ENCODE measurements at regions not wholly inside any gene's neighbourhood (a gene's known extent, or its start where the extent isn't known, plus 50 kb on each side); places are given as distances from the start of the nearest gene placed in this dataset.
"Not testable (repeated sequence)": the region's sequence is repeated elsewhere in the genome, so short reads cannot be mapped to it uniquely, and the experiment has no call there.

DNA sequence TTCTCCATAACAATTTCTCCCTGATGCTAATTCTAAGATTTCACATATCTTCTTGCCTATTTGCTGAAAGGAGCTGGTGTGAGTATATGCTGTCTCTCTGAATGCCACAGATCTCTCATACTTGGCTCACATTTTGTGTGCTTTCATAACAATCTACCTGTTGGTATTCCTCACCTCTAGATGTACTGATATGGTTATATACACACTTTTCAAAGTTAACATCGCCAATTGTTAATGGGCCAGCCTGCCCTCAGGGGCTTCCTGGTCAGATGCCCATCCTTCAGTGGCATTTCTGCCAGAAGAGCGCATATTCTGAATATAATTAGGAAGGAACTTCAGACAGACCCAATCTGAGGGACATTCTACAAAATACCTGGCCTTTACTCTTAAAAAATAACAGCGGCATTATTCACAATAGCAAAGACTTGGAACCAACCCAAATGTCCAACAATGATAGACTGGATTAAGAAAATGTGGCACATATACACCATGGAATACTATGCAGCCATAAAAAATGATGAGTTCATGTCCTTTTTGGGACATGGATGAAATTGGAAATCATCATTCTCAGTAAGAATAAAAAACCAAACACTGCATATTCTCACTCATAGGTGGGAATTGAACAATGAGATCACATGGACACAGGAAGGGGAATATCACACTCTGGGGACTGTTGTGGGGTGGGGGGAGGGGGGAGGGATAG, 123.9 kb upstream of the FAT1 start:
- not testable (repeated sequence) for DNase-seq

GRCh38 chr4:186848437-186848836, 124.8 kb upstream of the FAT1 start:
- no peak for DNase-seq

DNA sequence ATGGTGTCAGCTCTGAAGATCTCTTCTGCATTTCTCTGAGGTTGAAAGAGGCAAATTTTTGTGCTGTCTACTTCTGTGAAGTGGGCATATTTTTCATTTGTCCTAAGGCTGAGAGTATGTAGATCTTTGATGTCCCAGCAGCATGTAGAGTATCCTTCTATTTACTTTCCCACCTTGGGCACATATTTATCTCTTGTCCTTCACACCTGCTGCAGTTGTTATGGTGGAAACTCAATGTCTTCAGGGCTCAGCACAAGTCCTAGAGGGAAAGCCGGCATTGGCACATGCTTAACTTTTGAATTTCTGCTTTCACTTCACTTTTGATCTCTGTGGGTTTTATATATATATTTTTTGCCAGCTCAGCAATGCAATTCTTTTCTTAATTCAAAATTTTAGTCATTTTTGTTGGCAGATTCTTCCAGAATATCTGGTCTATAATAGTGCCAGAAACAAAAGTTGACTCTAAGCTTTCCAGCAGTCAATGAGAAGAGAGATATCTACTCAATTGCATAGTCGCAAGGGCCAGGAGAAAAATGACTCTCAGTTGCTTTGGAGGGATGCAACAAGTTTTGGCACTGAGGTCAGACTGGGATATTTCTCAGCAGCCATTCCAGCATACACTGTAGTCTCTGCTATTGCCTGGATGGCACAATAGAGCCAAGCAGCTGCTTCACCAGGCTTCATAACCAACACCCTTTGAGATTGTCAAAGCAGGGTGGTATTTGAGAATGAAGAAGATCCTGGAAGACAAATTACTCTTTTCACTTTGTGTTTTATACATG, 127.8 kb upstream of the FAT1 start:
- DNase-seq: no peak

DNA sequence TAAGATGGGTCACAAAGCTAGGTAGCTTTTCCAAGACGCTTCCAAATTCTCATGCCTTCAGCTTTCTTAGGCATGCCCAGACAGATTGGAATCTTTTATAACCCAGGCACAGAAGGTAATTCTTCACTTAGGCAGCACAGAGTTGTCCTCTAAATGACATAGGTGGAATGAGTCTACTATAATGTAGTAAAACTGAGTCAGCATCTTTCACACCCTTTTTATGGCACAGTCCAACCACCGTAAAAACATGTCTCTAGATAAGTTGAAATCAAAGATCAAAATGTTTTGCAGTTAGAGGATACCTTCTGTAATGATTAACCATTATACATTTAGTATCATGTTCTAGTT, 128.4 kb upstream of the FAT1 start:
- DNase-seq: no peak

- no peak for DNase-seq
Observed at GRCh38 chr4:186852964-186853391, 129.3 kb upstream of the FAT1 start.

DNA sequence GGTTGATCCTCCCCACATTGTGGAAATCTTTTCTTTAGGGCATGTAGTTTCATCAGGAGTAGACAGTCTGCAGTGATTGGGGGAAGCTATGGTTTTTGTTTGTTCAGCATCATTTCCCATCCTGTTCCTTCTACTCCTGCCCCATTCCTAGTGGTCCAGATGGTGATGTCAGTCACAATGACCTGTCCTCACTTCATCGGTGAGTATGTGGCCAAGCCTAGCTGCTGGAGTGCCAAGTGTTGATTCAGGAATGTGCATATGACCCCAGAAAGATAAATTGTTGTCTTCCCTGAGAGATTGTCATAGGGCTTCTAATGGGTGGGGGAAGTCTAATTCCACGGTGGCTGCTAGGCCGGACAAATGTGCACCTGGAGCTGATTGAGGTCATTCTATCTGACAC, 130.6 kb upstream of the FAT1 start:
- DNase-seq: no peak

DNA sequence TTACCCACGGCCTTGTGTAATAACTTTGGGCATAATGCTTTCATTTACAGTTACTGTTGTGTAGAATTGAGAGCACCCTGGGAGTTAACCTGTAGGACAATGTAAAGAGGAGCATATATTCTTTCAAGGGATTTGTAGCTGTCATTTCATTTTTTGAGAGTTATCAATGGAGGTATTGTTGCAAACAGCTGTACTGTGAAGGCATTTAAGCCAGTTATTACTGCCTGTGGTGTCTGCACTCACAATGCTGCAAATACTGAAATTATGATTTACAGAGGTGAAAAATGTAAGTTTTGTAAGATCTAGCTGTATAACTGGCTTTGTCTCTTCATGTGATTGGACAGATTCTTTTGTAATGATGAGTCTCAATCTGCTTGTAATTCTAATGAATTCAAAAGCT, 131.5 kb upstream of the FAT1 start:
- DNase-seq: no peak

DNA sequence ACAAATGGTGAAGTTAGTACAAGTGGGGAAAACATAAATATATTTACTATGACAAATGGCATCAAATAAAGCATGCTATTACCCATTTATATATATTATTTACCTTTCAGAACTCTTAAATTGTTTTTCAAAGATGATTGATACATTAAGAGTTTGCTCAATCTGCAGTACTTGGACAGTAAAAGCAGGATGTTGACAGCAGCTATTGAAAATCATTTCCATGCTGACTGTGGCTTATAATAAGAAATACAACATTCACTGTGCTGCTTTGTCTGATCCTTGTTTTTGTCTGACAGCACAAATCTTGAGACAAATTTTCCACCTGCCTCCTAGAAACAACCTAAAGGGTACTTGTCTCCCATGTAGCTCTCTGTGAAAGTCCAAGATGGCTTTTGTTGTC, 134.1 kb upstream of the FAT1 start:
- DNase-seq: no peak

DNA sequence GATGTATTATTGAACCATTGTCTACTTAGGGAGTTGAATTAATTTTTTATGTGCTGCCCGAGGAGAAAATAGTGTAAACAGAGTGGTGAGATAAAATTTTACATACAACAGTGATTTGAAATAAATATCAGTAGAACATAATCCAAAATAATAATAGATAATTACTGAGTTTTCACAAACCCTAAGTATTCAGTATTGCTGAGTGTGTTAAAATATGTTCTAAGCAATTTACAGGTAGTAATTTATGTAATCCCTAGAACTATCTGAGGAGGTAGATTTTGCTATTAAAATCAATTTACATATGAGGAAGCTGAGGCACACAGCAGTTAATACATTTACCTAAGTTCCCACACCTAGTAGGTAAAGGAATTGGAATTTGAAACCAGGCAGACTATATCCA, 134.7 kb upstream of the FAT1 start:
- DNase-seq: no peak

DNA sequence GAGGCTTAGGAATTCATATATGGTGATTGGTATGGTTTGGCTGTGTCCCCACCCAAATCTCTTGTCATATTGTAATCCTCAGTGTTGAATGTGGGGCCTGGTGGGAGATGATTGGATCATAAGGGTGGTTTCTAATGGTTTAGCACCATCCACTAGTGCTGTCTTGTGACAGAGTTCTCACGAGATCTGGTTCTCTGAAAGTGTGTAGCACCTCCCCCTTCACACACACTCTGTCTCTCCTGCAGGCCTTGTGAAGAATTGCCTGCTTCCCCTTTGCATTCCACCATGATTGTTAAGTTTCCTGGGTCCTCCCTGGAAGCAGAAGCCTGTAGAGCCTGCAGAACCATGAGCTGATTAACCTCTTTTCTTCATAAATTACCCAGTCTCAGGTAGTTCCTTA, 135.8 kb upstream of the FAT1 start:
- no peak for DNase-seq

- DNase-seq: no peak
Observed at GRCh38 chr4:186861317-186861716, 137.7 kb upstream of the FAT1 start.

DNA sequence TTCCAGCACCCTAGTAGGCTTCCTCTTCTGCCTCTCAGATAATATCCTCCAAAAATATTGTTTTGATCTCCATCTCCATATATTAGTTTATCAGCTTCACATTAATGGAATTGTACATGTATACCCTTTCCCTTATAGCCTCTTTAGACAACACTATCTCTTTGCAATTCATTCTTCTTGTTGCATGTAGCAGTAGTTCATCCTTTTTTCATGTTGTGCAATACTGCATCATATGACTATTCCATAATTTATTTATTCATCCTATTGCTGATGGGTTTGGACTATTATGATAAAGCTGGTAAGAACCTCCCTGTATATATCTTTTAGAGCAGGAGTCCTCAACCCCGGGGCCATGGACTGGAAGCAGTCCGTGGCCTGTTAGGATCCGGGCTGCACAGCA, 148.2 kb upstream of the FAT1 start:
- no peak for DNase-seq

DNA sequence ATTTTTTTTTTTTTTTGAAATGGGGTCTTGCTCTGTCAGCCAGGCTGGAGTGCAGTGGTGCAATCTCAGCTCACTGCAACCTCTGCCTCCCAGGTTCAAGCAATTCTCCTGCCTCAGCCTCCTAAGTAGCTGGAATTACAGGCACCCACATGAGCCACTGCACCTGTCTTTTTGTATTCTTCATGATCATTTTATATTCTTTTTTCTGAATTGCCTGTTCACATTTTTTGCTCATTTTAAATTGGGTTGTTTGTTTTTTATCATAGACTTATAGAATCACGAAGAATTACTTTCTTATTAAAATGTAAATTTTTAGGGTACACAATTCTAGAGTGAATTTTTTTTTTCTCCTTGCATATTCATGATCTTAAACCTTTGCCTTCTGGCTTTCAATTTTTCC, 149.4 kb upstream of the FAT1 start:
- not testable (repeated sequence) for DNase-seq

DNA sequence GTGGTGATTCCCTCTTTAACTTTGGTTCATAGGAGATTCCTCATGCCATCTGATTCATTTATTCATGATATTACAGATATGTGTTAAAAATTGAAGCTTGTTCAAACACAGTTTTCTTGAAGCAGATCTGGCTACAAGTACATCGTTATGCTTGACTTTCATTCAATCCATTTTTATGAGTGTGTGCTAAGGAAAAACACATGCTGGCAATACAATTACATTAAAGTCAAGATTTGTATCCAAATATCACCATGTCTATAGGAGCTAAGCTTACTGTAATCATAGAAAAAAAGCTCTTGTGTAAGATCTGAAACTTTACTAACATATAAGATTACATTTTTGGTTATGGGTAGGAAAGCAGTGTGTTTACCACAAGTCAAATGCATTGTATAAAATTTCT, 151.8 kb upstream of the FAT1 start:
- DNase-seq: no peak

DNA sequence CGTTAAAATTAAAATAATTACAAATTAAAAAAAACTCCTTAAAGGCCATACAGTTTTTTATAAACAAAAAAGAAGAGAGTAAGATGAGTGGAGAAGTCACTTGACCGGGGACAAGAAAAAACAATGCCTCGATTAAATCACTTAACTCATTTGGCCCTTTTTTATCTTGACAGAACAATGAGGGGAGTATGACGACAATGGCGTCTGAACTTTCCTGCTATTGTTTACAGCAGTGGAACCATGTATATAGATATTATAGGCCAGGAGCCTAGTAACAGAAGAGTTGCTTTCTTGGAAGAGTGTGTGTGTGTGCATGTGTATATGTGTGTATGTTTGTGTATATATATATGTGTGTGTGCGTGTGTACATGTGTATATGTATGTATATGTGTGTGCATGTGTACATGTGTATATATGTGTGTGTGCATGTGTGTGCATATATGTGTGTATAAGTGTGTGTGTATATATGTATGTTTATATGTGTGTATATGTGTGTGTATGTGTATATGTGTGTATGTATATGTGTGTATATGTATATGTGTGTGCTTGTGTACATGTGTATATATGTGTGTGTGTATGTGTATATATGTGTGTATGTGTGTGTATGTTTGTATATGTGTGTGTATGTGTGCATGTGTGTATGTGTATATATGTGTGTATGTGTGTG, 153.4 kb upstream of the FAT1 start:
- no peak for DNase-seq

DNA sequence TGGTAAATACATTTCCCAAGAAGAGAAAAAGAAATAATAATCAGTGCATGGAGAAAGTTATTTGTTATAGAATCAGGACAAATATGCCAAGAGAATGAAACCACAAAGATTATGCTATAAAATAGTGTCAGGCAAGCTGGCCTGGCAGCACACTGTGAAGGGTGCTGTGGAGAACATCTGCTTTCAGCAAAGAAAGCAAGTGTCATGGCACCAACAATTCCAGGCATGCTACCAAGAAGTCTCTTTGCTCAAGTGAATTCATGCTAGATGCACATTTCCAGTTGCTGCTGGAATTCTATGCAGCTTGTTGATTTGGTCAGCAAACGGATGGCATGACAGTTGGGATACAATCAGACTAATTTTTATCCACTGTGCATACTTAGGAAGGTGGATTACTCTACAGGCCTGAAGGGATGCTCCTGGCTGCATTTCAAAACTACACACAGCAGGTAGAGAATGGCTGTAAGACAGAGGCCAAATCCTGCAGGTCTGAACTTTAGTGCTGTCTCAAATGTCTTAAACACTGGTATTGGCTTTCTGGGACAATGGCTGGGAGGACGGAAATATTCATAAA, 154.6 kb upstream of the FAT1 start:
- no peak for DNase-seq

DNA sequence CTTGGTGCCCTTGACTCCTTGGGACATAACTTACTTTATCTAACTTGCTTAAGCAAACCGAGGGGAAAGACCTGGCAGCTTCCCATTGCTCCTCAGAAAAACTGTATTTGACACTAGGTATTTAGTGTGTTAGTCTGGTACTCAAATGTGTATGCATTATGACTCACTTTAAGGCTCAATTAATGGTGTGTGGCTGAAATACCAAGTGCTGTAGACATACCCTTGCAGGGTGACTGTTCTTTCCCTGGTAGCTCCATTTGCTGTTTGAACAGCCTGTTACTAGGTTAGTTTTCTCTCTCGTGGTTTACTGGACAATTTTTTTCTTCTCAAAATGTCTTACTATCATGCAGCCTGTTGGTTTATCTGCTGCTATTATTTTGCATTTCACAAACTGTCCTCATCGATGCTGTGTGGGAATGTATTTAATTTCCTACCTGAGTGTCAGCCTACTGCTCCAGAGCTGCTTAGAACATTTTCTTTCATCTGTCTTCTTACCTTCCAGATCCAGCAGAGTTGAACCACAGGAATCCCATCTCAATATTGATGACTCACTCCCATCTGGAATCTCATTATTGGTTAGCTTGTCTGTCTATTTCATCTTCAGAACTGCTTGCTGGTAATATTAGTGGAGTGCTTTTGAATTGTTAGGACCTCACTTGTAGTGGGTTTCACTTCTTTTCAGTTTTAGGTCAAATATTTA, 158.0 kb upstream of the FAT1 start:
- DNase-seq: no peak

DNA sequence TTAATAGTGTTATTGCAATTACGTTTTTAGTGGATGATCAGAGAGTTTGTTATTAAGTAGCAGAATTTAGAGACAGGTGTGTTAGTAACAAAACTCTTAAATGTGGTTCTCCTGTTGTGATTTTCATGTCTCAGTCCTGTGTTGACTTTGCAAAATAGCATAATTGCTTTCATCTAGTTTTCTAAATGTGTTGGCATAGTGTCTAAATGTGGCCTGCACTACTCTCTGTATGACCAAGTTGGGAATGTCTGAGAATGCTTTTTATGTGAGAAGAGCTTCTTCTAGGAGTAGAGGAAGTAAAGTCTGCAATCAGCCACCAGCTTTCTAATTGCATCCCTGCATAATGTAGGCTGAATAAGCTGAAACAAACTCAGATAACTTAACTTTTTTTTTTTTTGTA, 158.6 kb upstream of the FAT1 start:
- no peak for DNase-seq

DNA sequence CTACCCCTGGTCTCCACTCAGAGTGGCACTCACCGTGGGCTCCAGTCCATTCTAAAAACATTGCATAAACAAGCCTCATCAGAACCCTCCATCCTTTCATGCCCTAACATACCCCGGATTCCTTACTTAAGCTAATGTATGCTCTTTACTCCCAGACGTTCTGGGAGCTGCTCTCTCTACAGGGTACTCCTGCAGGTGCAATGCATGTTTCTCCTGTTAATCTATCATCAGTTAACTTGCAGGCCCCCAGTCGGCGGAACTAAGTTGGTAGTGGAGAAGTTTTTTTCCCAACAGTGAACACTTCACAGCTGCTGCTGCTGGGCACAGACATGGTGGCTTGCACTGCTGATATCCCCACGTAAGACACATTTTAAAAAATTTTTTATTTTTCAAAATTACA, 161.6 kb upstream of the FAT1 start:
- no peak for DNase-seq

GRCh38 chr4:186886759-186887158, 163.1 kb upstream of the FAT1 start:
- no peak for DNase-seq

- DNase-seq: no peak
Observed at GRCh38 chr4:186887291-186887700, 163.6 kb upstream of the FAT1 start.

DNA sequence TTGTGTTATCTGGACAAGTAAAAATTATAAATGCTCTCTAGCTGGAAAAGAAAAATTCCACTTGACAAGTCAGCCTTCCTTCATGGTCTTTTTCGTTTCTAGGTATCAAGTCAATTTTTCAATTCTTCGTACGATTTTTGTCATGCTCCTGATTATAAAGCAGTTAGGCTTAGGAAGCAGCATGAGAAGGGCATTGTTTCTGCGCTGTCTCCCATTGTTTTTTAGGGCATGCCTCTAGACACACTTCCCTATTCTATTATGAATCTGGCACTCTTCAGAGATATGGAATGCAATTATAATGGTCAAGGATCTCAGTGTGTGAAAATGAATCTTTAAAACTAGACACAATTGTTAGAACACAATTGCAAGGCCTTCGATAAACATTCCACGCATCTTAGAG, 164.1 kb upstream of the FAT1 start:
- no peak for DNase-seq
